Gastrocnemius medialis (tissue), 4 donors: ENCODE measurements at regions not wholly inside any gene's neighbourhood (a gene's known extent, or its start where the extent isn't known, plus 50 kb on each side); places are given as distances from the start of the nearest gene placed in this dataset.

ENCODE experiments used
- ATAC-seq, 2 donors: fragments of 150-250 bp; one replicate each; pipeline ENCODE4 v1.9.1; 2016
- DNase-seq, 2 donors: peaks; one replicate each; pipeline ENCODE4 v3.0.0-alpha.2; 2019
- H3K27ac ChIP-seq, 4 donors: fragments of 200-600 bp; sonication (generic); 1 replicate in 1 of 4; 2 replicates in 3 of 4; pipeline ENCODE4 v1.5.1; 2016 to 2018; ENCODE audit warnings: mild to moderate bottlenecking in 2 of 4, moderate library complexity in 1 of 4
- H3K27me3 ChIP-seq, 3 donors: fragments of 200-600 bp; sonication (generic) in 2 of 3; 1 replicate in 1 of 3; 2 replicates in 2 of 3; pipeline versions ENCODE4 v1.5.1 to v1.6.0; 2016 to 2019; ENCODE audit warnings: mild to moderate bottlenecking in 1 of 3, moderate library complexity in 1 of 3
- H3K36me3 ChIP-seq, 2 donors: fragments of 200-600 bp; sonication (generic) in 1 of 2; one replicate each; pipeline ENCODE4 v1.5.1; 2017 to 2018
- H3K4me1 ChIP-seq, 2 donors: fragments of 200-600 bp; sonication (generic) in 1 of 2; one replicate each; pipeline ENCODE4 v1.5.1; 2016 to 2017; ENCODE audit warnings: mild to moderate bottlenecking in 2 of 2
- H3K4me3 ChIP-seq, 4 donors: fragments of 200-600 bp; sonication (generic) in 3 of 4; 1 replicate in 1 of 4; 2 replicates in 3 of 4; pipeline ENCODE4 v1.5.1; 2016 to 2019; ENCODE audit warnings: mild to moderate bottlenecking in 2 of 4
- H3K9me3 ChIP-seq, 3 donors: fragments of 200-600 bp; sonication (generic) in 2 of 3; 1 replicate in 1 of 3; 2 replicates in 2 of 3; pipeline ENCODE4 v1.5.1; 2016 to 2019
- POLR2A ChIP-seq, 2 donors: fragments of 450-650 bp; IDR thresholded peaks; one replicate each; pipeline ENCODE4 v1.6.1; 2017; ENCODE audit warnings: antibody characterized with exemption in 2 of 2, mild to moderate bottlenecking in 2 of 2, moderate library complexity in 2 of 2
- in situ Hi-C, 4 donors: fragments of 200-750 bp; cut with MboI; loops; one replicate each; pipeline versions ENCODE4 v1.15.0 to v1.8.0; 2017; ENCODE audit warnings: low sequenced_read_pairs in 4 of 4
- intact Hi-C: fragments of 100-400 bp; cut with DNase I; formaldehyde crosslinking; loops from one replicate; pipeline ENCODE4 v1.15.1; 2023; ENCODE audit warnings: low total_unique reads
- TF ChIP-seq, protein P1 (sequence below), 5 experiments: fragments of 450-650 bp in 3 of 5; fragments of 200-600 bp in 2 of 5; sonication (generic) in 2 of 5; IDR thresholded peaks in 4 of 5; conservative IDR thresholded peaks in 1 of 5; 1 replicate in 4 of 5; 2 replicates in 1 of 5; pipeline ENCODE4 v1.5.1; 2016 to 2019; ENCODE audit warnings: antibody characterized with exemption in 5 of 5, mild to moderate bottlenecking in 3 of 5, moderate library complexity in 3 of 5

DNA sequence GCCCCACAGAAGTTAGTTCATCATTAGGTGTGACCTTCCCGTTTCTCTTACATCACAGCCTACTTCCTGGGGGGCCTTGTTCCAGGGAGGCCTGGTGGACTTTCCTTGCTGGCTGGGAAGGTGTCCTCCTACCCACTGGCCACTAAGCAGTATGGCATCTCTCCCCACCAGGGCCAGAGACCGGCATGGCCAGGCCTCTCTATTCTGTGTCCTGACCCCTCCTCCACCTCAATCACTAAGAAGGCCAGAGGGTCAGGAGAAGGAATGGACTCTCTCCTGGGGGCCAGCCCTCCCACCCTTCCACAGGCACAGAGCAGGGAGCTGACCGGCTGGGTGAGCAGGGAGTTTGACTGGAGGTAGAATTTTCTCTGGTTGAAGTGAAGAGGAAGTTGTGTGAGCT is 81.9 kb downstream of the PJA1 start:
- no peaks in the 10 kb centered on the region for H3K27me3 ChIP-seq
- H3K27ac ChIP-seq: no peak overlapping the region
- no peak for ATAC-seq
- intact Hi-C loops: no loop called here
- no peaks in the 10 kb centered on the region for H3K9me3 ChIP-seq
- H3K36me3 ChIP-seq: no peaks in the 10 kb centered on the region
- no peak for TF ChIP-seq POLR2A (IDR thresholded peaks at IDR 0.05)
- TF ChIP-seq, protein P1, sequence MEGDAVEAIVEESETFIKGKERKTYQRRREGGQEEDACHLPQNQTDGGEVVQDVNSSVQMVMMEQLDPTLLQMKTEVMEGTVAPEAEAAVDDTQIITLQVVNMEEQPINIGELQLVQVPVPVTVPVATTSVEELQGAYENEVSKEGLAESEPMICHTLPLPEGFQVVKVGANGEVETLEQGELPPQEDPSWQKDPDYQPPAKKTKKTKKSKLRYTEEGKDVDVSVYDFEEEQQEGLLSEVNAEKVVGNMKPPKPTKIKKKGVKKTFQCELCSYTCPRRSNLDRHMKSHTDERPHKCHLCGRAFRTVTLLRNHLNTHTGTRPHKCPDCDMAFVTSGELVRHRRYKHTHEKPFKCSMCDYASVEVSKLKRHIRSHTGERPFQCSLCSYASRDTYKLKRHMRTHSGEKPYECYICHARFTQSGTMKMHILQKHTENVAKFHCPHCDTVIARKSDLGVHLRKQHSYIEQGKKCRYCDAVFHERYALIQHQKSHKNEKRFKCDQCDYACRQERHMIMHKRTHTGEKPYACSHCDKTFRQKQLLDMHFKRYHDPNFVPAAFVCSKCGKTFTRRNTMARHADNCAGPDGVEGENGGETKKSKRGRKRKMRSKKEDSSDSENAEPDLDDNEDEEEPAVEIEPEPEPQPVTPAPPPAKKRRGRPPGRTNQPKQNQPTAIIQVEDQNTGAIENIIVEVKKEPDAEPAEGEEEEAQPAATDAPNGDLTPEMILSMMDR (IDR thresholded peaks at IDR 0.05 in 4 of 5, conservative IDR thresholded peaks at IDR 0.05 in 1 of 5): no peak
- DNase-seq: no peak
- no peaks in the 10 kb centered on the region for H3K4me1 ChIP-seq
- in situ Hi-C loops: loop anchor here in 1 of 4 donors (25.0 kb wide), 1 partner anchor 96 kb away; no protein-coding TSS in a partner anchor
- H3K4me3 ChIP-seq: no peak overlapping the region

DNA sequence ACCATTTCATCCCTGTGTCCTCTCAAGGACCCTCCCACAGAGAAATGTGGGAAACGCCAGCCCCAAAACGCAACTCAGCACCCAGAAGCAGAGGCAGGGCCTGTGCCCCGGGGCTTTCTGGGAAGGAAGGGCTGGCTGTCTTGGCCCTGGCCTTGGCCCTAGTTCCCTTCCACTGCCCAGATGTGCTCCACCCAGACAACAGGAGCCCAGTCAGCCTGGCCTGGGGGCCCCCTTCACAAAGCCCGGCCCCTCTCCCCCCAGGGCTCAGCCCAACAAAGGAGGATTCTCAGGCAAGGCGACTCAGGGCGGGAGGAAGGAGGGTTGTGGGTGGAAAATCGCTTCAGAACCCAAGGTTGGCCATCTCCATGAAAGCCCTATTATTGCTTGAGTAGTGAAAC is 82.5 kb downstream of the PJA1 start:
- Histone ChIP-seq H3K36me3 (no peaks in the 10 kb centered on the region), H3K27ac (no peak overlapping the region), H3K27me3 (no peaks in the 10 kb centered on the region), H3K4me3 (no peak overlapping the region), H3K4me1 (no peaks in the 10 kb centered on the region), H3K9me3 (no peaks in the 10 kb centered on the region)
- intact Hi-C loops: no loop called here
- TF ChIP-seq, protein P1 (IDR thresholded peaks at IDR 0.05 in 4 of 5, conservative IDR thresholded peaks at IDR 0.05 in 1 of 5): no peak
- no peak for TF ChIP-seq POLR2A (IDR thresholded peaks at IDR 0.05)
- in situ Hi-C loops: loop anchor here in 1 of 4 donors (25.0 kb wide), 1 partner anchor 95 kb away; no protein-coding TSS in a partner anchor
- ATAC-seq (no peak), DNase-seq (no peak)

- Histone ChIP-seq H3K27ac (no peak overlapping the region), H3K4me1 (no peaks in the 10 kb centered on the region), H3K9me3 (no peaks in the 10 kb centered on the region), H3K36me3 (no peaks in the 10 kb centered on the region), H3K4me3 (no peak overlapping the region), H3K27me3 (no peaks in the 10 kb centered on the region)
- intact Hi-C loops: no loop called here
- ATAC-seq (no peak), DNase-seq (no peak)
- in situ Hi-C loops: loop anchor here in 1 of 4 donors (25.0 kb wide), 1 partner anchor 95 kb away; no protein-coding TSS in a partner anchor
- TF ChIP-seq, protein P1 (IDR thresholded peaks at IDR 0.05 in 4 of 5, conservative IDR thresholded peaks at IDR 0.05 in 1 of 5): no peak
- TF ChIP-seq POLR2A (IDR thresholded peaks at IDR 0.05): no peak
These were observed 83.0 kb downstream of the PJA1 start for GRCh38 chrX:69082055-69082752.

DNA sequence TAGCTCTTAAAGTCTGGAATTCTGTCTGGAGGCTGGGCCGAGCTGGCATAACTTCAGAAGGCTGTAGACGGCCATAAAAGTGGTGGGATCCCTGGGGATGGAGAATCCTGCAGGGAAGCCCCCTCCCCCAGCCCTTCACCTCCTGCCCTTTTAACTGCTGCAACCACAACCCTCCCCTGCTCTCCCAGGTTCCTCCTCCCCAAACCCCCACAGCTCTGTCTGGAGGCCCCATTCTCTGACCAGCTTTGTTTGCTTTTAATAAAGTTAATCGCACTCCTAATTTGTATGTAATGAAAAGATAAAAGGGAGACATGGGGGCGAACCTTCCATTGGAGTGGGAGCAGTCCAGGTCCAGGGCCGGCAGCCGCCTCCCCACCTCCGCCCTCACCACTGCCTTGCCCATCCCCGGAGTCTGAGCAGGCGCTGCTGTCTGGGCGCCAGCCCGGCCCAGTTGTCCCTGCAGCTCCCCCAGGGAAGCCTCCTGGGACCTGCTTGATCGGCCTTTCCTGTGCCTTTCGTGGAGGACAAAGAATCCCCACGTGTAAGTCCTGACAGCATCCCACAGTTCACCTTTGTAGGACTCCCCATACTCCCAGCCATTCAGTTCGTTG is 84.3 kb downstream of the PJA1 start:
- no peak overlapping the region for H3K27ac ChIP-seq
- H3K4me1 ChIP-seq: no peaks in the 10 kb centered on the region
- in situ Hi-C loops: loop anchor here in 1 of 4 donors (25.0 kb wide), 1 partner anchor 94 kb away; no protein-coding TSS in a partner anchor
- H3K27me3 ChIP-seq: no peaks in the 10 kb centered on the region
- H3K36me3 ChIP-seq: no peaks in the 10 kb centered on the region
- no peaks in the 10 kb centered on the region for H3K9me3 ChIP-seq
- no peak overlapping the region for H3K4me3 ChIP-seq
- no peak for DNase-seq
- no peak for TF ChIP-seq POLR2A (IDR thresholded peaks at IDR 0.05)
- TF ChIP-seq, protein P1 (IDR thresholded peaks at IDR 0.05 in 4 of 5, conservative IDR thresholded peaks at IDR 0.05 in 1 of 5): no peak
- ATAC-seq: no peak
- intact Hi-C loops: no loop called here
